Panc1 (cell line): ENCODE measurements at regions not wholly inside any gene's neighbourhood (a gene's known extent, or its start where the extent isn't known, plus 50 kb on each side); places are given as distances from the start of the nearest gene placed in this dataset.

ENCODE experiments used
- ATAC-seq: fragments of 200-7000 bp; cut with Tn5 transposase; 2 replicates; pipeline ENCODE4 v1.9.1; 2020; ENCODE audit warnings: mild to moderate bottlenecking, moderate library complexity
- BruUV-seq: library from RNA; stranded (reverse); fragments of 400-500 nt; replicated peaks from 2 replicates; lab custom pipeline; 2021; lab: Mats Ljungman, UMichigan
- CTCF ChIA-PET: fragments of 300-600 bp; sonication (Branson Sonifier 250); formaldehyde crosslinking; loops from one replicate; lab custom pipeline; 2022; ENCODE audit warnings: antibody characterized with exemption; lab: Charles Lee
- POLR2A ChIA-PET: fragments of 300-600 bp; sonication (Branson Sonifier 250); formaldehyde crosslinking; loops from one replicate; lab custom pipeline; 2022; ENCODE audit warnings: antibody characterized with exemption; lab: Charles Lee
- DNase-seq: peaks from one replicate; pipeline ENCODE4 v3.0.0-alpha.2; 2010; ENCODE audit warnings: low read depth, low spot score
- H3K27ac ChIP-seq: 2 replicates; pipeline ENCODE4 v1.5.1; 2011; ENCODE audit warnings: mild to moderate bottlenecking, low read length, inconsistent platforms
- H3K27me3 ChIP-seq: fragments of 200-500 bp; sonication (Bioruptor generic); 2 replicates; pipeline ENCODE4 v1.6.0; 2014; ENCODE audit warnings: low read length, inconsistent platforms; ENCODE audit not compliant: control insufficient read depth, insufficient read depth
- H3K36me3 ChIP-seq: fragments of 200-500 bp; sonication (Bioruptor generic); 2 replicates; pipeline ENCODE4 v1.5.1; 2014; ENCODE audit warnings: inconsistent platforms, mild to moderate bottlenecking, low read length, moderate library complexity; ENCODE audit not compliant: control insufficient read depth, insufficient read depth
- H3K4me1 ChIP-seq: 2 replicates; pipeline ENCODE4 v1.5.1; 2011; ENCODE audit warnings: inconsistent platforms, mild to moderate bottlenecking, low read length, moderate library complexity; ENCODE audit not compliant: control insufficient read depth, insufficient read depth
- H3K4me3 ChIP-seq, 2 experiments: 2 replicates each; pipeline ENCODE4 v1.5.1; 2011 to 2012; ENCODE audit warnings: low read depth in 2 of 2, low read length in 2 of 2, mild to moderate bottlenecking in 2 of 2, inconsistent platforms in 1 of 2, moderate library complexity in 1 of 2
- H3K9me3 ChIP-seq: fragments of 200-500 bp; sonication (Bioruptor generic); 2 replicates; pipeline ENCODE4 v1.5.1; 2014; ENCODE audit warnings: low read depth, mild to moderate bottlenecking, inconsistent platforms, low read length, moderate library complexity; ENCODE audit not compliant: control insufficient read depth, insufficient read depth
- POLR2AphosphoS5 ChIP-seq: IDR thresholded peaks from 2 replicates; pipeline ENCODE4 v1.6.1; 2012; ENCODE audit warnings: mild to moderate bottlenecking, low read depth, low read length, moderate library complexity
- REST ChIP-seq, 2 experiments: IDR thresholded peaks; 2 replicates each; pipeline ENCODE4 v1.6.1; 2011 to 2012; ENCODE audit warnings: low read depth in 2 of 2, control low read depth in 1 of 2, low read length in 1 of 2, mild to moderate bottlenecking in 1 of 2, moderate library complexity in 1 of 2; ENCODE audit not compliant: insufficient read depth in 1 of 2
- SIN3A ChIP-seq: IDR thresholded peaks from 2 replicates; pipeline ENCODE4 v1.6.1; 2012; ENCODE audit warnings: low read depth, mild to moderate bottlenecking, low read length, moderate library complexity, borderline replicate concordance; ENCODE audit not compliant: insufficient read depth
- TCF7L2 ChIP-seq: IDR thresholded peaks from 2 replicates; pipeline ENCODE4 v1.6.1; 2011; ENCODE audit warnings: mild to moderate bottlenecking, low read depth, low read length, inconsistent platforms
- in situ Hi-C: cut with HindIII; loops from 2 replicates; pipeline ENCODE4 v1.10.0; 2016; ENCODE audit warnings: low sequenced_read_pairs, low pct_unique_long_range_greater_than_20kb
- intact Hi-C: fragments of 100-400 bp; cut with micrococcal nuclease; formaldehyde crosslinking; loops from one replicate; pipeline ENCODE4 v1.10.0; 2022; ENCODE audit not compliant: unreplicated experiment
- TF ChIP-seq, protein P1 (sequence below): fragments of 450-650 bp; IDR thresholded peaks from 2 replicates; pipeline ENCODE4 v1.5.1; 2017; ENCODE audit warnings: mild to moderate bottlenecking

- intact Hi-C loops (no loop called here), in situ Hi-C loops (no loop called here)
- Histone ChIP-seq H3K4me3 (no peak overlapping the region), H3K36me3 (no peaks in the 10 kb centered on the region), H3K27ac (no peak overlapping the region), H3K9me3 (no peaks in the 10 kb centered on the region), H3K4me1 (no peaks in the 10 kb centered on the region), H3K27me3 (no peaks in the 10 kb centered on the region)
- DNase-seq (no peak), ATAC-seq (no peak)
- POLR2A ChIA-PET, result no interaction called here
- BruUV-seq, result no TSS peak
- TF ChIP-seq, protein P1, sequence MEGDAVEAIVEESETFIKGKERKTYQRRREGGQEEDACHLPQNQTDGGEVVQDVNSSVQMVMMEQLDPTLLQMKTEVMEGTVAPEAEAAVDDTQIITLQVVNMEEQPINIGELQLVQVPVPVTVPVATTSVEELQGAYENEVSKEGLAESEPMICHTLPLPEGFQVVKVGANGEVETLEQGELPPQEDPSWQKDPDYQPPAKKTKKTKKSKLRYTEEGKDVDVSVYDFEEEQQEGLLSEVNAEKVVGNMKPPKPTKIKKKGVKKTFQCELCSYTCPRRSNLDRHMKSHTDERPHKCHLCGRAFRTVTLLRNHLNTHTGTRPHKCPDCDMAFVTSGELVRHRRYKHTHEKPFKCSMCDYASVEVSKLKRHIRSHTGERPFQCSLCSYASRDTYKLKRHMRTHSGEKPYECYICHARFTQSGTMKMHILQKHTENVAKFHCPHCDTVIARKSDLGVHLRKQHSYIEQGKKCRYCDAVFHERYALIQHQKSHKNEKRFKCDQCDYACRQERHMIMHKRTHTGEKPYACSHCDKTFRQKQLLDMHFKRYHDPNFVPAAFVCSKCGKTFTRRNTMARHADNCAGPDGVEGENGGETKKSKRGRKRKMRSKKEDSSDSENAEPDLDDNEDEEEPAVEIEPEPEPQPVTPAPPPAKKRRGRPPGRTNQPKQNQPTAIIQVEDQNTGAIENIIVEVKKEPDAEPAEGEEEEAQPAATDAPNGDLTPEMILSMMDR, result no peak
- TF ChIP-seq POLR2AphosphoS5 (no peak), SIN3A (no peak), REST (IDR thresholded peaks at IDR 0.05; ENCODE audit: insufficient read depth in 1 of 2, low read depth in 2 of 2, low read length in 1 of 2) (no peak), TCF7L2 (no peak)
- CTCF ChIA-PET, result no interaction called here
Measured at GRCh38 chr9:106156465-106156864, 462.1 kb downstream of the TMEM38B start.

GRCh38 chr9:106172265-106172664 lies 477.9 kb downstream of the TMEM38B start:
- POLR2A ChIA-PET, result no interaction called here
- CTCF ChIA-PET, result no interaction called here

More at GRCh38 chr9:106172265-106172664, 477.9 kb downstream of the TMEM38B start:
- Histone ChIP-seq H3K9me3 (no peaks in the 10 kb centered on the region), H3K27me3 (no peaks in the 10 kb centered on the region), H3K36me3 (no peaks in the 10 kb centered on the region), H3K27ac (no peak overlapping the region), H3K4me1 (no peaks in the 10 kb centered on the region), H3K4me3 (no peak overlapping the region)
- BruUV-seq, result no TSS peak
- intact Hi-C loops (no loop called here), in situ Hi-C loops (no loop called here)
- ATAC-seq (no peak), DNase-seq (no peak)
- TF ChIP-seq REST (IDR thresholded peaks at IDR 0.05; ENCODE audit: insufficient read depth in 1 of 2, low read depth in 2 of 2, low read length in 1 of 2), result no peak
- no peak for TF ChIP-seq POLR2AphosphoS5
